Uterus (tissue), 3 donors: ENCODE measurements at regions not wholly inside any gene's neighbourhood (a gene's known extent, or its start where the extent isn't known, plus 50 kb on each side); places are given as distances from the start of the nearest gene placed in this dataset.

Experiments used
- DNase-seq, 2 donors: peaks; one replicate each; pipeline ENCODE4 v3.0.0-alpha.2; 2019 to 2020
- H3K27ac ChIP-seq, 2 donors: fragments of 200-600 bp; sonication (generic); 1 replicate in 1 of 2; 2 replicates in 1 of 2; pipeline ENCODE4 v1.5.1; 2016 to 2018
- H3K27me3 ChIP-seq, 2 donors: fragments of 200-600 bp; sonication (generic); one replicate each; pipeline ENCODE4 v1.5.1; 2018 to 2019; ENCODE audit warnings: control low read depth in 1 of 2
- H3K36me3 ChIP-seq, 2 donors: fragments of 200-600 bp; sonication (generic); one replicate each; pipeline ENCODE4 v1.5.1; 2019; ENCODE audit warnings: control low read depth in 1 of 2
- H3K4me1 ChIP-seq, 2 donors: fragments of 200-600 bp; sonication (generic); one replicate each; pipeline ENCODE4 v1.5.1; 2018 to 2019; ENCODE audit warnings: control low read depth in 1 of 2
- H3K4me3 ChIP-seq, 2 donors: fragments of 200-600 bp; sonication (generic); 1 replicate in 1 of 2; 2 replicates in 1 of 2; pipeline ENCODE4 v1.5.1; 2018 to 2019; ENCODE audit warnings: mild to moderate bottlenecking in 1 of 2
- H3K9me3 ChIP-seq, 2 donors: fragments of 200-600 bp; sonication (generic); one replicate each; pipeline ENCODE4 v1.5.1; 2019; ENCODE audit warnings: control low read depth in 1 of 2
- CTCF ChIP-seq, 4 experiments: fragments of 200-600 bp in 2 of 4; fragments of 450-650 bp in 2 of 4; sonication (generic) in 2 of 4; IDR thresholded peaks; one replicate each; pipeline ENCODE4 v1.5.1; 2016 to 2019; ENCODE audit warnings: antibody characterized with exemption in 4 of 4, mild to moderate bottlenecking in 2 of 4, moderate library complexity in 1 of 4
- POLR2A ChIP-seq, 2 donors: fragments of 450-650 bp; IDR thresholded peaks; one replicate each; pipeline ENCODE4 v1.6.1; 2016; ENCODE audit warnings: antibody characterized with exemption in 2 of 2, mild to moderate bottlenecking in 1 of 2, moderate library complexity in 1 of 2
- intact Hi-C: fragments of 100-400 bp; cut with DNase I; formaldehyde crosslinking; loops from one replicate; pipeline ENCODE4 v1.15.1; 2023; ENCODE audit warnings: low total_unique reads
- donor health status: DM: yes; HTN: yes; CAD: no.

DNA sequence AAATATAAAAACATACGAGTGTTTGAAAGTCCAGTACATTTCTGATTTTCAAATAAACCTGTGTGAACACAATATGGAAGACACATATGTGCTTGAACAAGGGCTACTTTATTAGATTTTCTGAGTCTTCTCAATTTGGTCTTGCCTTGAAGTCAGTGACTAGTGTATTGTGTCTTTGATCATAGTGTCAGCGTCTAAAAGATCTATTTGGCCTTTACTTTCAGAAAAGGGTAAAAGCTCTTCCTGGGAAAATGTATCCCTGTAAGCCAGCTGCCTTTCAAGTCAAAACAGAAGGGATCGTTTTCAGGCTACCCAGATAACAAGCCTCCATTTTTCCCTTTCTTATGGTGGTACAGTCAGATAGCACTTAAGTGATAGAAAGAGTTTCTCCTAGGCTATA, 471.9 kb downstream of the CMPK2 start:
- no peaks in the 10 kb centered on the region for H3K9me3 ChIP-seq
- H3K4me3 ChIP-seq = no peak overlapping the region
- no peak overlapping the region for H3K27ac ChIP-seq
- DNase-seq = no peak
- TF ChIP-seq POLR2A (IDR thresholded peaks at IDR 0.05) (no peak), CTCF (IDR thresholded peaks at IDR 0.05) (no peak)
- no peaks in the 10 kb centered on the region for H3K4me1 ChIP-seq
- intact Hi-C loops = no loop called here
- no peaks in the 10 kb centered on the region for H3K27me3 ChIP-seq
- H3K36me3 ChIP-seq = no peaks in the 10 kb centered on the region

GRCh38 chr2:6394276-6394675, 471.4 kb downstream of the CMPK2 start:
- TF ChIP-seq POLR2A (IDR thresholded peaks at IDR 0.05) (no peak), CTCF (IDR thresholded peaks at IDR 0.05) (no peak)
- intact Hi-C loops = no loop called here
- Histone ChIP-seq H3K4me1 (no peaks in the 10 kb centered on the region), H3K27ac (no peak overlapping the region), H3K27me3 (no peaks in the 10 kb centered on the region), H3K4me3 (no peak overlapping the region), H3K36me3 (no peaks in the 10 kb centered on the region), H3K9me3 (no peaks in the 10 kb centered on the region)
- DNase-seq = no peak

- DNase-seq = no peak
- Histone ChIP-seq H3K4me3 (no peak overlapping the region), H3K4me1 (no peaks in the 10 kb centered on the region), H3K27me3 (no peaks in the 10 kb centered on the region), H3K36me3 (no peaks in the 10 kb centered on the region), H3K27ac (no peak overlapping the region), H3K9me3 (no peaks in the 10 kb centered on the region)
- TF ChIP-seq CTCF (IDR thresholded peaks at IDR 0.05) = no peak
- no peak for TF ChIP-seq POLR2A (IDR thresholded peaks at IDR 0.05)
- intact Hi-C loops = no loop called here
These were observed 467.3 kb downstream of the CMPK2 start for GRCh38 chr2:6398421-6398820.

- TF ChIP-seq CTCF (IDR thresholded peaks at IDR 0.05) (no peak), POLR2A (IDR thresholded peaks at IDR 0.05) (no peak)
- no peaks in the 10 kb centered on the region for H3K36me3 ChIP-seq
- H3K9me3 ChIP-seq = no peaks in the 10 kb centered on the region
- no peaks in the 10 kb centered on the region for H3K27me3 ChIP-seq
- no peak for DNase-seq
- H3K27ac ChIP-seq = no peak overlapping the region
- H3K4me3 ChIP-seq = no peak overlapping the region
- intact Hi-C loops = no loop called here
- no peaks in the 10 kb centered on the region for H3K4me1 ChIP-seq
These were observed 464.4 kb downstream of the CMPK2 start for GRCh38 chr2:6401301-6401700.

DNA sequence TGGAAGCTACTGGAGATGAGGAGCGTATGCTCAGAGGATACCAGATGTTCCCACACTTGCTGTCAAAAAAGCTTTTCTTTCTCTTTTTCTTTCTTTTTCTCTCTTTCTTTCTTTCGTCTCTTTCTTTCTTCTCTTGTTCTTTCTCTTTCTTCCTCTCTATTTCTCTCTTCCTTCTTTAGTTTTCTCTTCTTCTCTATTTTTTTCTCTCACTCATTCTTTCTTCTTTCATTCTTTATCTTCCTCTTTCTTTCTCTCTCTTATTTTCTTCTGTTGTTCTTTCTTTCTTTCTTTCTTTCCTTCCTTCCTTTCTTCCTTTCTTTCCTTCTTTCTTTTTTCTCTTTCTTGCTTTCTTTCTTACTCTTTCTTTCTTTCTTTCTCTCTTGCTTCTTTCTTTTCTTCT, 457.6 kb downstream of the CMPK2 start:
- no peaks in the 10 kb centered on the region for H3K36me3 ChIP-seq
- H3K4me1 ChIP-seq = no peaks in the 10 kb centered on the region
- intact Hi-C loops = no loop called here
- no peaks in the 10 kb centered on the region for H3K9me3 ChIP-seq
- no peak overlapping the region for H3K27ac ChIP-seq
- no peak overlapping the region for H3K4me3 ChIP-seq
- TF ChIP-seq POLR2A (IDR thresholded peaks at IDR 0.05) = no peak
- no peak for TF ChIP-seq CTCF (IDR thresholded peaks at IDR 0.05)
- no peaks in the 10 kb centered on the region for H3K27me3 ChIP-seq
- no peak for DNase-seq
